ENCODE measurements at regions not wholly inside any gene's neighbourhood (a gene's known extent, or its start where the extent isn't known, plus 50 kb on each side); places are given as distances from the start of the nearest gene placed in this dataset.

DNA sequence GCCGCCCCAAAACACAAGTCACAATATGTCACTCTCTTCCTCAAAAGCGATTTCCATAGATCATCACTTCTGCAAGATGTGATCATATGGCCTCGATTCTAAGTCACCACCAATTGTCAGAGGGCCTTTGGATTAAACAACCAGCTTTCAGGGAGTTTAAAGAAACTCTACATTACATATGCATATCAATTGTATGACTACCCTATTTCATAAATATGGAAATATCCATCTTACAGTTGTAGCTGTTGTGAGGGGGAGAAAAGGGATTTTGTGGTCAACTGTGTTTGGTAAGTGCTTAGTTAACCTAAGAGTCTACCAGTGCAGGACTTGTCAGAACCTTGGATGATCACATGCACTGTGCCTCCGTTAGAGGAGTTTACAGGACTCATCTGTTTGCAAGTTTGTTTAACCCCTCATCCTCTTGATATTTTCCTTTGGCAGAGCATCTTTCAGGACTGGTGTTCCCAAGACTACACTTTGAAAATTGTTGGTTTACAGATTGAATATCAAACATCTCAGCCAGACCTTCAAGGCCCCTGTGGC, 99.9 kb downstream of the CHST1 start:
- Histone ChIP-seq H3K36me3 (ENCODE audit: low read depth, missing control alignments) (no peaks in the 10 kb centered on the region), H3K4me3 (no peak overlapping the region), H3K9me3 (no peaks in the 10 kb centered on the region), H3K27ac (no peak overlapping the region), H3K27me3 (no peaks in the 10 kb centered on the region), H3K4me1 (peaks cover 10% of the 10 kb centered on the region)
- TF ChIP-seq, protein P1, sequence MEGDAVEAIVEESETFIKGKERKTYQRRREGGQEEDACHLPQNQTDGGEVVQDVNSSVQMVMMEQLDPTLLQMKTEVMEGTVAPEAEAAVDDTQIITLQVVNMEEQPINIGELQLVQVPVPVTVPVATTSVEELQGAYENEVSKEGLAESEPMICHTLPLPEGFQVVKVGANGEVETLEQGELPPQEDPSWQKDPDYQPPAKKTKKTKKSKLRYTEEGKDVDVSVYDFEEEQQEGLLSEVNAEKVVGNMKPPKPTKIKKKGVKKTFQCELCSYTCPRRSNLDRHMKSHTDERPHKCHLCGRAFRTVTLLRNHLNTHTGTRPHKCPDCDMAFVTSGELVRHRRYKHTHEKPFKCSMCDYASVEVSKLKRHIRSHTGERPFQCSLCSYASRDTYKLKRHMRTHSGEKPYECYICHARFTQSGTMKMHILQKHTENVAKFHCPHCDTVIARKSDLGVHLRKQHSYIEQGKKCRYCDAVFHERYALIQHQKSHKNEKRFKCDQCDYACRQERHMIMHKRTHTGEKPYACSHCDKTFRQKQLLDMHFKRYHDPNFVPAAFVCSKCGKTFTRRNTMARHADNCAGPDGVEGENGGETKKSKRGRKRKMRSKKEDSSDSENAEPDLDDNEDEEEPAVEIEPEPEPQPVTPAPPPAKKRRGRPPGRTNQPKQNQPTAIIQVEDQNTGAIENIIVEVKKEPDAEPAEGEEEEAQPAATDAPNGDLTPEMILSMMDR (IDR thresholded peaks at IDR 0.05), result no peak
- no peak for TF ChIP-seq POLR2A (IDR thresholded peaks at IDR 0.05)
- no peak for DNase-seq
- intact Hi-C loops (cut with DNase I; ENCODE audit: low total_unique reads), result no loop called here
- WGBS, 2 donors, result 81 to 88% methylated on average over 4 of the region's 4 CpGs

DNA sequence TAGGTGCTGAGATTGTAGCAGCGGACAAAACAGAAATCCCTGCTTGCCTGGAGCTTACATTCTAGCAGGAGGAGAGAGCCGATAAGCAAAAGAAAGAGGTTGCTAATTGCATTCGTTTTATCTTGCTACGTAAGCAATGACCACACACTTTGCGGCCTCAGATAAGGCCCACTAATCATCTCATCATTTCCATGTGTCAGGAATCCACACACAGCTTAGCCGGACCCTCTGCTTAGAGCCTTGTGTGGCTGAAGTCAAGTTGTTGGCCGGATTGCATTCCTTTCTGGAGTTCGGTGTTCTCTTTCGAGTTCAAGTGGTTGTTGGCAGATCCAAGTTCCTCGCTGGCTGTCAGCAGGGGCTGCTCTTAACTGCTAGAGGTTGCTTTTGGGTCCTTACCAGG, 101.6 kb downstream of the CHST1 start:
- WGBS, 2 donors, result 53 to 57% methylated on average over 10 of the region's 10 CpGs
- intact Hi-C loops (cut with DNase I; ENCODE audit: low total_unique reads), result no loop called here

DNA sequence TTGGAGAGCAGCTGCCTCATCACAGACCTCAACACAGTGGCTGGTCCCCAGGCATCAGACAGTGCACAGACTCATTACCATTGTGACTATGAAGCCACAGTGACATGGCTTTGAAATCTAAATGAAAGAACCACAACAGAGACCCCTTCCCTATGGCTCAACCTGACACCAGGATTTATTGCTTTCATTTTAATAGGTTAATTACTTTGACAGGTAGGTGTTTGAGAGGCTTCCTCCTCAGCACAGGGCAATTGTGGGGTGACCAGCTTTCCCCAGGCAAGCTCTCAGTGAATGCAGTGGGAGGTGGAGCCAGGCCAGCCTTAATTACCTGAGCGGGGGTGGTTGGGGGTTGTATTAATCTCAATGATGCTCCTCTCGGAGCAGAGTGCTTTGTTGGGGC, 102.3 kb downstream of the CHST1 start:
- Histone ChIP-seq H3K27me3 (no peaks in the 10 kb centered on the region), H3K4me1 (peaks cover 13% of the 10 kb centered on the region), H3K27ac (no peak overlapping the region), H3K4me3 (no peak overlapping the region), H3K9me3 (no peaks in the 10 kb centered on the region), H3K36me3 (ENCODE audit: low read depth, missing control alignments) (no peaks in the 10 kb centered on the region)
- intact Hi-C loops (cut with DNase I; ENCODE audit: low total_unique reads), result no loop called here
- WGBS, 2 donors, result 91 to 92% methylated on average over 2 of the region's 2 CpGs
- no peak for DNase-seq
- no peak for TF ChIP-seq POLR2A (IDR thresholded peaks at IDR 0.05)
- TF ChIP-seq, protein P1 (IDR thresholded peaks at IDR 0.05), result no peak

More for the DNA sequence above, 101.6 kb downstream of the CHST1 start:
- TF ChIP-seq, protein P1 (IDR thresholded peaks at IDR 0.05), result no peak
- no peak for TF ChIP-seq POLR2A (IDR thresholded peaks at IDR 0.05)
- Histone ChIP-seq H3K4me1 (peaks cover 13% of the 10 kb centered on the region), H3K9me3 (no peaks in the 10 kb centered on the region), H3K27me3 (no peaks in the 10 kb centered on the region), H3K27ac (no peak overlapping the region), H3K4me3 (no peak overlapping the region), H3K36me3 (ENCODE audit: low read depth, missing control alignments) (no peaks in the 10 kb centered on the region)
- peak; percentile 47 for DNase-seq

DNA sequence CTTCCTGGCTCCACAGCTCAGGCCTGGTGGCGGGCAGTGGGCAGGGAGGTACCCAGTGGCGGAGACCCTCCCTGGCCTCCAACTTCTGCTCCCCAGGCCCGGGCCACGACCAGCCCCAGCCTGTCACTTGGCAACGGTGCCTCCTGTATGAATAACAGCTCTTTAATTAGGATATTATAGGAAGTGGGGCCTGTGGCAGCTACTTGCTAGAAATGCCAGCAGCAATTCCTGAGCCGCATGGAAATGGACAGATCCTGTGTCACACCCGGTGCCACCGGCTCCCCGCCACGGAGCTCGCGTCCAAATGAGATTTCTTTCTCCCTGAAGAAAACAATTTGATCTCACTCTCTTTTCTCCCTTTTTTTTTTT, 104.5 kb downstream of the CHST1 start:
- intact Hi-C loops (cut with DNase I; ENCODE audit: low total_unique reads), result no loop called here
- no peak overlapping the region for H3K27ac ChIP-seq
- H3K27me3 ChIP-seq, result no peaks in the 10 kb centered on the region
- no peaks in the 10 kb centered on the region for H3K9me3 ChIP-seq
- 59 to 61% methylated on average over 11 to 12 of the region's 12 CpGs for WGBS, 2 donors
- H3K4me1 ChIP-seq, result peaks cover 13% of the 10 kb centered on the region
- H3K36me3 ChIP-seq (ENCODE audit: low read depth, missing control alignments), result no peaks in the 10 kb centered on the region
- no peak overlapping the region for H3K4me3 ChIP-seq
- peak; percentile 37 for DNase-seq
- TF ChIP-seq POLR2A (IDR thresholded peaks at IDR 0.05), result no peak
- TF ChIP-seq, protein P1 (IDR thresholded peaks at IDR 0.05), result no peak

DNA sequence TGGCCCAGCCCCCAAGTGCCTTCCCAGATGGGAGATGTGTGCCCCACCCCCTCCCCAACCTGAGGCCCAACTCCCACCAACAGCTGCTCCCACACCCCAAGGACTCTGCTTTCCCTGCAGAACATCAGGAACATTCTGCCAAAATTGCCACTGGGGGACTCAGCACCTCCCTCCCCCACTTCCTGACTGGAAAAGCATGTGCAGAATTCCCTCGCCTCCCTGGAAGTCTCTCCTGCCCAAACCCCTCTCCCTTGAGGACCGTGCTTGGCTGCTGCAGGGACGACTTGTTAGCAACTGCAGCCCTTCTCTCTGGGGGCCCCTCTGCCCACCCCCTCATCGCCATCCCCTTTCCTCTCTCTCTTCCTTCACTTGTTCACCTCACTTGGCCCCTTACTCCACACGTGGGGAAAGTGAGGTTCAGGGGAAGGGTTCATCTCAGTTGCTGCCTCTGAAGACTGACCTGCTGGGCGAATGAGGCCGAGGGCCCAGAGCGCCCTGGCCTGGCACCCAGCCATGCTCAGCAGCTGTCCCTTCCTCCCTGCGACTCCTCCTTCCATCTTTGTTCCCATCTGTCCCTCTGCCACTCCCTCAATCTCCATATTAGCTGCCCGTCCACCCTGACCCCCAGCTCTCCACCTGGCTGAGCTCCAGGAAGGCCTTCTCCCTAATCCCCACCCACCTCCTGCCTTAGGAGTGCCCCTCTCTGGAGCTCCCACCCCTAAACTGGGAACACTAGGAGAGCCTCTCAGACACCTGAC, 105.1 kb downstream of the CHST1 start:
- no peaks in the 10 kb centered on the region for H3K36me3 ChIP-seq (ENCODE audit: low read depth, missing control alignments)
- TF ChIP-seq POLR2A (IDR thresholded peaks at IDR 0.05), result no peak
- TF ChIP-seq, protein P1 (IDR thresholded peaks at IDR 0.05), result no peak
- peak; percentile 17 for DNase-seq
- no peaks in the 10 kb centered on the region for H3K9me3 ChIP-seq
- H3K27me3 ChIP-seq, result no peaks in the 10 kb centered on the region
- no peak overlapping the region for H3K4me3 ChIP-seq
- 21 to 43% methylated on average over 10 of the region's 10 CpGs for WGBS, 2 donors
- no peak overlapping the region for H3K27ac ChIP-seq
- intact Hi-C loops (cut with DNase I; ENCODE audit: low total_unique reads), result no loop called here
- peaks cover 13% of the 10 kb centered on the region for H3K4me1 ChIP-seq
